COLO668 (cell line): ENCODE measurements at regions not wholly inside any gene's neighbourhood (a gene's known extent, or its start where the extent isn't known, plus 50 kb on each side); places are given as distances from the start of the nearest gene placed in this dataset.
"Not testable (repeated sequence)": the region's sequence is repeated elsewhere in the genome, so short reads cannot be mapped to it uniquely, and the experiment has no call there.

Experiments
- DNase-seq: peaks from one replicate; lab custom pipeline; 2025; ENCODE audit not compliant: unreplicated experiment; lab: John Stamatoyannopoulos, UW

DNA sequence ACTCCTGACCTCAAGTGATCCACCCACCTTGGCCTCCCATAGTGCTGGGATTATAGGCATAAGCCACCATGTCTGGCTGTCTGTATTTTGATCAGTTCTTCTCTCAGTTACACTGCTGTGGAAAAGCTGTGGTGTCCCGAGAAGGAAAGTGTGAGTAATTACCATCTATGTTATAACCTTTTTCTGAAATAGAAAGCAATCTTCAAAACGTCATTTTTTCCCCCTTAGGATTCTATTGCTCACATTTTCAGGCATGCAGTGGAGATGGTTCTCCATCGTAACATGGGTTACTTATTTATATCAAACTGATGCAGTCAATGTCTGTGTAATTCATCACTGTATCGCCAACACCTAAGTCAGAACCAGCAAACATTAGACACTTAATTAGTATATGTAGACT, 103.5 kb upstream of the FAM3C start:
- DNase-seq: no peak

DNA sequence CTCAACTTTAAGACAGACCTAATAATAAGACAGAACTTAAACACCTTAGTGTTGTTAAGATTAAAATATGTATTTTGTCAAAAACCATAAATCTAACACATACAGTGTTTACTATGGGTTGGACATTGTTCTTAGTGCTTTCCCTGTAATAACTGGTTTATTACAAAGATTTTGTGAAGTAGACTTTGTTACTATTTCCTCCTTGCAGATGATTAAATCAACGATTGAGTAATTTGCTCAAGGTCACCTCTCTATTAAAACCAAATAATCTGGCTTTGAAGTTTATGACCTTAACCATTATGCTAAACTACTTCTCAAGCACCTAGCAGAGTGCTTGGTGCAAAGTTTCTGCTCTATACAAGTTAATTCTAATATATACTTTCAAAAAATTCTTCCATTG, 102.7 kb upstream of the FAM3C start:
- DNase-seq: no peak

DNA sequence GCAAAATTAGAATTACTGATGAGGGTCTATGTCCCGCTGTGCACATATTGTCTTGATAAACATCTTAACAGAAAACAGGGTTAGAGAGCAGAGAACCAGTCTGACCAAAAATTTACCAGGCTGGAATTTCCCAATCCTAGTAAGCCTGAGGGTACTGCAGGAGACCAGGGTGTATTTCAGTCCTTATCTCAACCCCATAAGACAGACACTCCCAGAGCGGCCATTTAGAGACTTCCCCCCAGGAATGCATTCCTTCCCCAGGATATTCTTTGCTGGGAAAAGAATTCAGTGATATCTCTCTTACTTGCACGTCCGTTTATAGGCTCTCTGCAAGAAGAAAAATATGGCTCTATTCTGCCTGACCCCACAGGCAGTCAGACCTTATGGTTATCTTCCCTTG, 101.4 kb upstream of the FAM3C start:
- DNase-seq: not testable (repeated sequence)

DNA sequence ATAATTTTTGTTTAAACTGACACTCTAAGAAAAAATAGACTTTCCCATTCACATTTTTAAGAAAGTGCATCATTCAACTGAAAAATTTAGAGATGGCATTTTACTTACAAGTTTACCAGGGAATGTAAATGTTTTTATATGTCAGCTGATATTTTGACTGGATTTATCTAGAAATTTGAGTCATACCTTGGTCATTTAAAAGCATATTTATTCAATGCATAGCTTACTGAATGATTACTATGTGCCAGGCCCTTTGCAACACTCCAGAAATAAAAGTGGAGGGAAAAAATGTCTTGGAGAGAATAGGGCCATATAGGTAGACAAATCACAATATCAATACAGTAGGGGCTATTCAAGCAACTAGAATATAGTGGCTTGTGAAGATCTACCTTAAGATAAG, 98.4 kb upstream of the FAM3C start:
- DNase-seq: no peak

DNA sequence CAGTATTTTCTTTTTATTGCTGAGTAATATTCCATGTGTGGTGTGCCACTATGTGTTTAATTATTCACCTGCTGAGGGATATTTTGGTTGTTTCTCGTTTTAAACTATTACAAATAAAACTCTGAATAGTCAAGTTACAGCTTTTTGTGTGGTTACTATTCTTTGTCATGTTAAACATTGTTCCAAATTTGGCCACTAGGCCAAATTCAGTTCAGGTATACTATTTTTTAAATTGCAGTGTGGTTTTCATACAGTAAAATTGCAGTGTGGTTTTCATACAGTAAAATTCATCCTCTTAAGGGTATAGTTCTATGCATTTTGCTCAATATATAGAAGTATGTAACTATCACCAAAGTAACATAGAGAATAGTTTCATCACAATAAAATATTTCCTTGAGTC, 97.4 kb upstream of the FAM3C start:
- DNase-seq: no peak

DNA sequence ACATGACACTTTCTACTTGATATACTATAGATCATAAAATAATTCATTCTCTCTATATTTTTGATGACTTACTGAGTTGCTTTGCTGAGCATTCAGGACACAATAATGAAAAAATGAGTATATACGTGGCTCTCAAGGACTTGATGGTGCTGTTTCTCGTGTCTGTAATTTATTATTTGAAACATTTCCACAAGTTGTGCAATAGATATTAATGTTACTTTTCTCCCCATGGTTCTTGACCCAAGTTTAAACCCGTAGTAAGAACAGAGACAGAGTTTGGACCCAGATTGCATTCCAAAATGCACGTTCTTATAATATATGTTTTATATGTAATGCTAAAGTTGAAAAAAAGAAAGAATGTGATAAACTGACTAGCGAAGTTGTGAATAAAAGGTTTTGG, 94.2 kb upstream of the FAM3C start:
- DNase-seq: no peak

DNA sequence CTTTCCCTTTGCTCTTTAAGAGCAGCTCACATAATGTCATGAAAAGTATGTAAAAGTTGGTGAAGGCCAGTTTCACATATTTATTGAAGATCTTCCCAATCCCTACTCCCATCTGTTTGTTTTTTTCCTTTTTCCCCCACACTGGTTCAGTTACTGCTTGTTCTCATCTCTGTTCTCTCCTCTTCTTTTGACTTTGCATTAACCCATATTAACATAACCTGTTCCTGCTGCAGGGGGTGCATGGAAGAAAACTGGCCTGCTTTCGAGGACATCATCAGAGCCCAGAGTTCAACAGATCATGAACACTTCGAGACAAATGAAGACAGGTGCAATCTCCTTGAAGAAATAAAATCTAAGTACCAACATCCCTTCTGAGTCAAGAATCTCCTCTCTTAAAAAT, 93.3 kb upstream of the FAM3C start:
- DNase-seq: no peak

DNA sequence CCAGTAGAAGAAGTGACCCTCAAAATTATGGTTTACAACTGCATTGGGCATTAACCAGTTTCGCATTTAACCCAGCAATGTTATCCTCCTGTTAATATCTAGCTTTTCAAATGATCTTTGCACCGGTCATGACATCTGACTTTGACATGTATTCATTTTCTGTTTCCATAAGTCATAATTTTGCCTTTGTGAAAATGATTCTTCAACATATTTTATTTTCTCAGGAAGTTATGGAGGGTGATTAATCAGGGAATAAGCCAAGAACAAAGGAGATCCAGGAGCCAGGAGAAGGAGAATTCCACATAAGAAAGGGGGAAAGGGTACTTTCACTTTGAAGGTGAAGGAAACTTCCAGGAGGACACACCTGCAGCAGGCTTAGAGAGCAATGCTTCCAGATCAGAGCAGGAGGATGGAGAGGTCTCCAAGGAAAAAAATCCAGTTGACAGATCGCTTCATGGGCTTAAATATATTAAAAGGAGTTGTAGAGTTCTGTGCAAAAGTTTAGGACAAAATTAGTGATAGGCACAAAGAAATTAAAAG, 92.1 kb upstream of the FAM3C start:
- DNase-seq: no peak

DNA sequence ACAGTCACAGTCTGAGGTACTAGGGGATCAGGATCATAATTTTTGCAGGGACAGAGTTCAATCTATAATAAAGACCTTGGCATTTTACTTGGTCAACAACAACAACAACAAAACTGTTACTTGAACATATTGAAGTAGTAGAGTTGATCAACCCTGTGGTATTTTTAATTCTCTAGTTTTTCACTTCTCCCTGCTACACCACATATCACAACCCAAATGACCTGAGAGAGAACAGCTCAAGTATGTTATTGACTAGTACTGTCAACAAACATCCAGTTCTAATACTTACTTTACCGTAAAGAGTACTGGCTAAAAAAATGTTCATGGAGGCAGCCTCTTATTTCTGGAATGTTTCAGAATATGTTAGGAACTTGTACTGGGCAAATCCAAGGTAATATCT, 90.5 kb upstream of the FAM3C start:
- DNase-seq: no peak

DNA sequence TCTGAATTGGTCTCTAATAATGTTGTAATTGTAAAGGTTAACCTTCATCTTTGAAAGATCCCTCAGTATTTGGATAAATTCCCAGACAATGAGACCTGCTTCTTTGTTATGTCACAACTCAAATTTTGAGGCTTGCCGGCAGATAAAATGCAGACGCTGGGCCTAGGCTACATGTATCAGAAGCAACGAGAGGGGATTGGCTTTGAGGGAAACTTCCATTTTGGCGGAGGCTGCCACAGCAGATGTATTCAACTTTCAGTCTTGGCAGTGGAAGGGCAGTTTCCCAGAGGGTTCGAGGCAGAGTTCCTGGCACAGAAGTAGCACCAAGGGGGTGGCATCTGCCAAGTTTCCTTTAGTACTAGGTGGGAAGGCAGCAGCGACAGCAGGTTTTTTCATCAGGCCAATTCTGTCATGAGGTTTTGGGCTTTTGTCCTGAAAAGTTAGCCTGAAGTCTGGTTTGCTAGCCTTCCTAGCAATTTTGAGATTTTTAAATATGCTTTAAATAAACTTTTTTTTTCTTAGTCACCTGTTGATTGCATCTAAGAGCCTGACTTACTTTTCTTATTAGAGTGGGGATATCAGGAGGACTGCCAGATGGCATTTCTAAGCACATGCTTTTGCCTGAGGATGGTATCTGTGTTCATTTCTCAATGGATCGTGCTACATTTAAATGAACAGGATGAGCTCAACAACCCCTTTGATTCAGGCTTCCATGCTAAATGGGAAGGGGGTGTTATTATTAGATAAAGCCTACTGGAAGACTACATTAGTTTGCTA, 89.5 kb upstream of the FAM3C start:
- DNase-seq: no peak

DNA sequence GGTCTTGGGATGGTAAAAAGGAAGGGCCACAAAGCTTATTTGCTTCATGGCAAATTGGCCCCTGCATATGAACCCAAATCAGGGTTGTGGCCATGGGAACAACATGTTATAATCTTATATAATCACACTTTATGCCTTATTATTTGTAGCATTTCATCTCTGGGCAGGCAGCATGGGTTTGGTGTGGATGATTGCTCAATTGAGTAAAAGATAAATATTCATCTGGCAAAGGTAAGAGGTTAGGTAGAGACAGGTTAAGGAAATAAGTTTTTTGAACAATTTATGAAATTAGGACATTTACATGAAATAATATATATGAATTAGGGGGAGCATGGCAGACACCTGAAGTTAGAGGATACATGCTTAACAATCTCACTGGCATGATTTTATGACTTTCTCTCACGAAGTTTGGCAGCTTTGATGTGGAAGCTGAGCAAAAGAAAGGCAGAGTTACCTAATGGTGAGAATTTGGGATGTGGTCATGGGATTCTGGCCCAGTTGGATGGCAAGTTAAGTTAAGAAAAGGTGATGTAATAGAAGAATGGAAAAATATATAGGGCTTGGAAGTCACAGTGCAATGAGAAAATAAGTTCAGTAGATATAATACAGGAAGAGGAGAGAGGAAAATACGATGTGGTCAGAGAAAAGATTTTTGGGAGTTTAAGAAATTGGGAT, 88.1 kb upstream of the FAM3C start:
- no peak for DNase-seq

DNA sequence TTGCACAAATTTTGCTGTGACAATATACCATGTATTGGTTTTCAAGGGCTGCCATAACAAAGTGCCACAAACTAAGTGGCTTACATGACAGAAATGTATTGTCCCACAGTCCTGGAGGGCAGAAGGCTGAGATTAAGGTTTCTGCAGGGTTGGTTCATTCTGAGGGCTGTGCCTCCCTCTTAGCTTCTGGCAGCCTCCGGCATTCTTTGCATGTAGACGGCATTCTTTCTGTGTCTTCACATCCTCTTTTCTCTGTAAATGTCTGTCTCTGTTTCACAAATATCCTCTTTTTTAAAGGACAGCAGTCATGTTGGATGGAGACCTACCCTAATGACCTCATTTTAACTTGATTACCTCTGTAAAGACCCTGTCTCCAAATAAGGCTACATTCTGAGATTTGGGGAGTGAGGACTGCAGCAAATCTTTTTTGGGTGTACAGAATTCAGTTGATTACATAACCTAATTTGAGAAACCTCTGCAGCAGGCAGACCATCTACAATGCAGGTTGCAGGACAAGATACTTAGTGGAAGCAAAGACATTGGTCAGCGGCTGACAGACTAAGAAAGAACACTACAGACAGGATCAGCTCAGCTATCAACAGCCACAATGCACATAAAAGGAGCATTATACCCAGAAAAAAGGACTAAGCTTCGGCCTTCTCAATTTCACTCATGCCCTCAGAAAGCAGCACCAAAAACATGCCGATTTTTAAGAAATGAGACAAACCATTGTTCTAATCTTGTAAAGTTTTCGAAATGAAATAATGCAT, 84.6 kb upstream of the FAM3C start:
- DNase-seq: no peak

DNA sequence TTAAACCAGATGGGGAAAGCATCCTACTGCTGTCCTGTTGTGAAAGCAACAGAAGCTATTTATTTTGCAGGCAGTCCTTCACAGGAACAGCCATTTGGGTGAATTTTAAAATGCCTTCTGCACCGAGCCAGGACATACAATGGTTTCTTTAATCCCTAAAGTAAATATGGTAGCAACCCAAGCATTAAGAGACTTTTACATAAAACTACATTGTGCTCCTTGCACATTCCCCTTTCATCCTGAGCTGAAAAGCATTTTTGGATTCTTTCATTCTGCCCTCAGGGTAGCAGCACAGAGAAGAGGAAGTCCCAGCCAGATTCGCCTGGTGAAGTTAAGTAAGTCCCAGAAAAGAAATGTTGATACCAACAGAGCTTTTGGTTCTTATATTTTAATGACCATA, 84.0 kb upstream of the FAM3C start:
- no peak for DNase-seq

DNA sequence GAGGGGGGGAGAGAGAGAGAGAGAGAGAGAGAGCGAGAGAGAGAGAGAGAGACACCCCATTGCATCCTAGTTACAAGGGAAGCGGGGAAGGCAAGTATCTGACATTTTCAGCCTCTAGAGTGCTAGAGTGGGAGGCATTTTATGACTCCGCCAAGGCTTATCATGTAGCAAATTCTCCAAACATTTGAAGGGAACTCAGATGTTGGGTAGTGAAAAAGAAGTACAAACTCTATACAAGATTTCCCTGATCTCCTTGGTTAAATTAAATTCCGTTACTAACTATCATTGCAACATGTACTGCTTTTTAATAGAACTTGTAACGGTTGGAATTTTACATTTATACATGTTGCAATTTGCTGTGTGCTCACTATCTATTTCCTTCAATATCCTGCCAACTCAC, 83.4 kb upstream of the FAM3C start:
- DNase-seq: no peak

DNA sequence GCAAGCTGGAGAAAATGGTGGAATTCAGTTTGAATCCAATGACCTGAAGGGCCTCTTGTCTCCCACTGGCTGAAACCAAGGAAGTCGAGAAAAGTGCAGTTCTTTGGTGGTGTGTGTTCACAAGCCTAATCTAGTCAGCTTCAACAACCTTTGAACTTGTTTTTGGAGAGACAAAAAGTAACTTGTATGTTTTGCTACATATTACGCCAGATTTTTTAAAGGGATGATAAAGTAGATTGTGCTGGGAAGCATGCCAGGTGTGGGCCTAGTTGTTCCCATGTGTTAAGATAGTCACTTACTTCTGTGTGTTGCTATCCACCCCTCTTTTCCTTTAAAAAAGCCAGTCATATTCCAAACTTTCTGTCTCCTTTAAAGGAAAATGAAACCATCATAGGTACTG, 79.7 kb upstream of the FAM3C start:
- DNase-seq: no peak

DNA sequence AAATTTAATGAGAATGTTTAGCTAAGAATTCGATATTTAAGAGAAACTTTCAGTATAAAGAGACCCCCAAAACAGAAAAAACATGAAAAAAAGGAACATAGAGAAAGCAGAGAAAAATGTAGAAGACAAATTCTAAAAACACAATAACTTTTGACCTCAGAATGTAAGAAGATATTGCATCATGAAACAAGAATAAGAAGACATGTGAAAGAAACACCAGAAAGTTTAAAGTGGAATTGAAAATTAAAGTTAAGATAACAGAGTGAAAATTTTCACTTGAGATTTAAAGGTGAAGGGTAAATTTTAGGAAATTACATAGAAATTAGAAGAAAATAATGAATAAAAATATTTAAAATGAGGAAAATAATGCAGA, 78.2 kb upstream of the FAM3C start:
- no peak for DNase-seq

DNA sequence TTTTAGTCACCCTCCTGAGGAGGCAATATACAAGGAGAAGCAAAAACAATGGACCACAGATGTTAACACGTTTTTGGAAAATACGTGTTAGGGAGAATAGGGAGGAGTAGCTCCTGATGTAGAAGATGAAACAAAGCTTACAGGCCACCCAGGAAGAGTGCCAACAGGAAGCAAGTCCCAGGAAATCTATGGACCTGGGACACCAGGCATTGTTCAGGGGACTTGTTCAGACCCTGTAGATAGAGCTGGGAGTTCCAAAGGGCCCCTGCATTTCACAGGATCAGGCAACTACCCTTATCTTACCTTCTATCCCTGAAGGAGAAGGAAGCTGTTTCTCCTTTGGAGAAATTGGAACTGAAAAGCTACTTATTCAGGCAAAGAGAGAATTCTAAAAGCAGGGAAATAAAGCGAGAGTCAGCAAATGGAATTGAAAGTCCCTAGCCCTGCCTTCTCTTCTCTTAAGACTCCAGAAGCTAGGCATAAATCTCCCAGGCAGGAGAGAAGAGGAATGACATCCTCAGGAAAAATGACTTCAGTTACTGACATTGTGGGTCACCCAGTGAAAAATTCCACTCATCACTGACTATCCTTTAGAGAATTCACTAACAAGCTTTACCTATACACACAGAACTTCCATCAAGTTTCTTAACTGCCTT, 77.7 kb upstream of the FAM3C start:
- DNase-seq: no peak

DNA sequence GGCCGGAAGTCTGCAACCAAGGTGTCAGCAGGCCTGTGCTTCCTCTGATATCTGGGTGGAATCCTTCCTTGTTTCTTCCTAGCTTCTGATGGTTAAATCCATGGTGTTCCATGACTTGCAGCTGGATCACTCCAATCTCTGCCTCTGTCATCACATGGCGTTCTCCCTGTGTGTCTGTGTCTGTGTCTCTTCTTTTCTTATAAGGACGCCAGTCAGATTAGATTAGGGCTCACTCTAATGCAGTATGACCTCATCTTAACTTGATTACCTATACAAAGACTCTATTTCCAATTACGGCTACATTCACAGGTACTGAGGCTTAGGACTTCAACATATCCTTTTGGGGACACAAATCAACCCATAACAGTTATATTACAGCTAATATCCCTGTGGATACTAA, 70.3 kb upstream of the FAM3C start:
- no peak for DNase-seq

DNA sequence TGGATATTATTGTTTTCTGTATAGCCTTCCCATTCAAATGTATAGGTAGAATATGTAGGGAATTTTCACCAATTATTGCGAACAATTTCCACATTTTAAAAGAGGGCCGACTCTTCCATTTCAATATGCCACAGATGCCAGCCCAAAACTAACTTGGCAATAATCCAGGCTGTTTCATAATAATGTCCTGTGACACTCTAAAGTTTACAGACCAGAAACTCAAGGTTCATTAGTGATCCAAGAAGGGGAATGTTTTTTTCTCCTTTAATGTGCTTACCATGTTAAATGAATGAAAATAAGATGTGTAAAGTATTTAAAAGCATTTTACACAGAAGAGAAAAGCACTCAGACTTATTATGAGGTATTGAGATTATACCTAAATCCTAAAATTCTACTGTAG, 63.0 kb upstream of the FAM3C start:
- DNase-seq: no peak

DNA sequence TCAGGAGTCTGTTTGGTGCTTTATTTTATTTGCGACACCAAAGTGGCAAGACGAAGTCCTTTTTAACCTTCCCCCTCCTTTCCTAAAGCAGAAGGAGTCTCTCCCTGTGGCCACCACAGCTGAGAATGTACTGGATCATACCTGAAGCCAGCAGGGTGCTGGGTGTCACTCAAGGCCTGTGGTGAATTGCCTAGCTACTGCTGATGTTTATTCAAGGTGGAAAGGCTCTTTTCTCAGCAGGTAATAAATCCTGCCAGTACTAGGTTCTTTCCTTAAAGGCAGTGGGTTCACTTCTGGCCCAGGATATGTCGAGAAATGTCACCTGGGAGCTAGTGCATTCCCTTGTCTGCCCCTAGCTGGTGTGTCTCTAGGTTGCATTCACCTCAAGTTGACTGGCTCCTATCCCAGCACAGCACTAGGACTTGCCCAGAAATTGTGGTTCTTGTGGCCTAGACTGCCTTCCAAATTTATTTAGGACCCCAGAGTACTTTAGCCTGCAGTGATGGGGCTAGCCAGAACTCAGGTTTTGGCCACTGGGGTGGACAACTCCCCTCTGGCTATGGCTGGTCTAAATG, 60.8 kb upstream of the FAM3C start:
- DNase-seq: no peak

DNA sequence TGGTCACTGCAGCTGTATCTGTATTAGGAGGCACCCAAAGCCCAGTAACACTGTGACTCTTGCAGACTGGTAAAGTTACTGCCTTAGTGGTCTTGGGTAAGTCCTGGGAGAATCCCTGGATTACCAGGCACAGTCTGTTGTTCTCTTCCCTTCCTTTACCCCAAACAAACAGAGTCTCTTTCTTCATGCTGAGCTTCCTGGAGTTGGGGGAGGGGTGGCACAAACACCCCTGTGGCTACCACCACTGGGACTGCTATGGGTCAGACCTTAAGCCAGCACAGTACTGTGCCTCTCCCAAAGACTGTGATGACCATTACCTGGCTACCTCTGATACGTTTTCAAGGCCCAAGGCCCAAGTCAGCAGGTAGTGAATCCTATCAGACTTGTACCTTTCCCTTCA, 59.9 kb upstream of the FAM3C start:
- DNase-seq: no peak
